ENCODE measurements at regions not wholly inside any gene's neighbourhood (a gene's known extent, or its start where the extent isn't known, plus 50 kb on each side); places are given as distances from the start of the nearest gene placed in this dataset.
"Not testable (repeated sequence)": the region's sequence is repeated elsewhere in the genome, so short reads cannot be mapped to it uniquely, and the experiment has no call there.

GRCh38 chr15:44900796-44901195 lies 55.7 kb upstream of the TERB2 start:
- not testable (repeated sequence) for TF ChIP-seq CTCF, POLR2A, POLR2AphosphoS5 (IDR thresholded peaks at IDR 0.05)

All from breast epithelium (tissue), 3 donors.